22Rv1 (cell line): ENCODE measurements at regions not wholly inside any gene's neighbourhood (a gene's known extent, or its start where the extent isn't known, plus 50 kb on each side); places are given as distances from the start of the nearest gene placed in this dataset.

ENCODE experiments used
- H3K27ac ChIP-seq: fragments of 450-650 bp; 2 replicates; pipeline ENCODE4 v1.5.1; 2017
- ZFX ChIP-seq: fragments of 450-650 bp; IDR thresholded peaks from 2 replicates; pipeline ENCODE4 v1.6.1; 2017; ENCODE audit warnings: antibody characterized with exemption, borderline replicate concordance
- TF ChIP-seq, protein P1 (sequence below): fragments of 450-650 bp; IDR thresholded peaks from 2 replicates; pipeline ENCODE4 v1.5.1; 2017; ENCODE audit warnings: mild to moderate bottlenecking

DNA sequence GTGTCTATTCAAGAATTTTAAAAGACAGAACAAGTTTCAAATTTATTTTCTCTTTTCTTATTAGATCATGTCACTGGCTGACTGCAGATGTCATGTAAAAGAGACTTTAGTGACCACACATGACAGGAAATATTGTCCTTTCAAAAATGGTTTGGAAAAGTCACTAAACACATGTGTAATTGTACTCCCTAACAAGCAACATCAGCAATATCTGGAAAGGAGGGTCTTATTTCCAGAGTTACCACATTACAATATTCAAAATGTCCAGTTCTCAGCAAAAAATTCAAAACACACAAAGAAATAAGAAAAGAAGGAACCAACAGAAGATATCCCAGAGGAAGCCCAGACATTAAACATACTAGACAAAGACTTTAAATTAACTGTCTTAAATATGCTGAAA is 197.1 kb downstream of the EN1 start:
- no peak overlapping the region for H3K27ac ChIP-seq
- TF ChIP-seq, protein P1, sequence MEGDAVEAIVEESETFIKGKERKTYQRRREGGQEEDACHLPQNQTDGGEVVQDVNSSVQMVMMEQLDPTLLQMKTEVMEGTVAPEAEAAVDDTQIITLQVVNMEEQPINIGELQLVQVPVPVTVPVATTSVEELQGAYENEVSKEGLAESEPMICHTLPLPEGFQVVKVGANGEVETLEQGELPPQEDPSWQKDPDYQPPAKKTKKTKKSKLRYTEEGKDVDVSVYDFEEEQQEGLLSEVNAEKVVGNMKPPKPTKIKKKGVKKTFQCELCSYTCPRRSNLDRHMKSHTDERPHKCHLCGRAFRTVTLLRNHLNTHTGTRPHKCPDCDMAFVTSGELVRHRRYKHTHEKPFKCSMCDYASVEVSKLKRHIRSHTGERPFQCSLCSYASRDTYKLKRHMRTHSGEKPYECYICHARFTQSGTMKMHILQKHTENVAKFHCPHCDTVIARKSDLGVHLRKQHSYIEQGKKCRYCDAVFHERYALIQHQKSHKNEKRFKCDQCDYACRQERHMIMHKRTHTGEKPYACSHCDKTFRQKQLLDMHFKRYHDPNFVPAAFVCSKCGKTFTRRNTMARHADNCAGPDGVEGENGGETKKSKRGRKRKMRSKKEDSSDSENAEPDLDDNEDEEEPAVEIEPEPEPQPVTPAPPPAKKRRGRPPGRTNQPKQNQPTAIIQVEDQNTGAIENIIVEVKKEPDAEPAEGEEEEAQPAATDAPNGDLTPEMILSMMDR, result no peak
- no peak for TF ChIP-seq ZFX

DNA sequence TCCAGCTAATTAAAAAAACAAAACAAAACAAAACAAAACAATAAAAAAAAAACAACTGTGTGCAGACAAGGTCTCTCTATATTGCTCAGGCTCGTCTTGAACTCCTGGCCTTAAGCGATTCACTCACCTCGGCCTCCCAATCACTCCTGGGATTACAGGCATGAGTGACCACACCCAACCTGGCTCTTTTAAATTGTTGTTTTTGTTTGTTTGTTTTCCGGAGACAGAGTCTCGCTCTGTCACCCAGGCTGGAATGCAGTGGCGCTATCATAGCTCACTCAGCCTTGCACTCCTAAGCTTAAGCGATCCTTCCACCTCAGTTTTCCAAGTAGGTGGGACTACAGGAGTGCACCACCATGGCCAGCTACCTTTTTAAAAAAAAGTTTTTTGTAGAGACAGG is 201.6 kb downstream of the EN1 start:
- TF ChIP-seq, protein P1, result no peak
- no peak for TF ChIP-seq ZFX
- no peak overlapping the region for H3K27ac ChIP-seq

DNA sequence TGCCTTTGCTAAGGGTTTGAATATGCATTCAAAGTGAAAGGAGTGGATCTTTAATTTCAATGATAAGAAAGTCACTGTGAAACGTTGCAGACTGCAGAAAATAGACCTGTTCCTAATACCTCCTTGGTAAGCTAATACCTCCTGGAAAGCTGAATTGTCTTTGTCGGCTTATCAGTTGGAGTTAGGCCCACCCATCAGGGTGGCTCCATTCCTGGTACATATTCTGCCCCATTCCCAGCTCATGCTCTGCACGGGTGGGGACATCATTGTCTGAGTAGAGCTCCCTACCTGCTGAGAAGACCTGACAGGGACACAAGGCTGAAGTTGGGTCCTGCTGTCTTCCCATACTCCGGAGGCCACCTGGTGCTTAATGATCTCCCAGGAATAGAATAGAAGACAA is 203.3 kb downstream of the EN1 start:
- no peak overlapping the region for H3K27ac ChIP-seq
- no peak for TF ChIP-seq ZFX
- TF ChIP-seq, protein P1, result no peak

DNA sequence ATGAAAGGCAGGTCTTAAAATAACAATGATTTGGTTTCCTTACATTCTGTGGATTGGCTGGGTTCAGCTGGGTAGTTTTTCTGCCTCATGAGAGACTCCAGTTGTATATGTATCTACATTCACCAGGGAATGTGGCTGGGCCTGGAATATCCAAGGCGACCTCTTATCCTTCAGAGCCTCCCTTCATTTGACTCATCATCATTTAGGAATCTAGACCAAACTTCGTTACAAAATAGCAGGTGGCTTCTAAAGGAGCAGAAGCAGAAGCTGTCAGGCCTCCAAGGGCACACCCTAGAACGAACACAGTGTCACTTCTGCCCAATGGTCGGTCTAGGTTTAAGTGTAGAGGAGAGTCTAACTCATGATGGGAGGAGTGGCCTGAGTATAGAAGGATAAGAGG is 204.2 kb downstream of the EN1 start:
- TF ChIP-seq ZFX, result no peak
- TF ChIP-seq, protein P1, result no peak

DNA sequence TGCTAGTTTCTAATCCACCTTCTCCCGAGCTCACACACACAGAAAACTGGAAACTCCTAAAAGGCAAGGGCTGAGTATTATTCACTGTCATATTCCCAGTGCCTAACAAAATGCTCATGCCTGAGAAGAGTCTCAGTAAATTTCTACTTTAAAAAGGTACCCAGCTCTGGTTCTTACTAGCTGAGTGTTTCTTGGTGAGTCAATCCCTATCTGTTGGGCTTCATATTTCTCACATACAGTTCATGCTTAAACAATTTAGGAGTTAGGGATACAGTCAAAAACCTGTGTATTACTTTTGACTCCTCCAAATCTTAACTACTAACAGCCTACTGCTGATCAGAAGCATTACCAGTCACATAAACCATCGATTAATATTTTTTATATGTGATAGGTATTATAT is 204.9 kb downstream of the EN1 start:
- H3K27ac ChIP-seq, result no peak overlapping the region
- no peak for TF ChIP-seq ZFX
- TF ChIP-seq, protein P1, result no peak

More for the DNA sequence above, 204.2 kb downstream of the EN1 start:
- H3K27ac ChIP-seq, result no peak overlapping the region

GRCh38 chr2:118641711-118642110 is 205.7 kb downstream of the EN1 start:
- TF ChIP-seq, protein P1, result no peak
- TF ChIP-seq ZFX, result no peak

GRCh38 chr2:118639371-118639770 is 208.1 kb downstream of the EN1 start:
- H3K27ac ChIP-seq, result no peak overlapping the region
- no peak for TF ChIP-seq ZFX
- TF ChIP-seq, protein P1, result no peak

More at GRCh38 chr2:118641711-118642110, 205.7 kb downstream of the EN1 start:
- H3K27ac ChIP-seq, result no peak overlapping the region

DNA sequence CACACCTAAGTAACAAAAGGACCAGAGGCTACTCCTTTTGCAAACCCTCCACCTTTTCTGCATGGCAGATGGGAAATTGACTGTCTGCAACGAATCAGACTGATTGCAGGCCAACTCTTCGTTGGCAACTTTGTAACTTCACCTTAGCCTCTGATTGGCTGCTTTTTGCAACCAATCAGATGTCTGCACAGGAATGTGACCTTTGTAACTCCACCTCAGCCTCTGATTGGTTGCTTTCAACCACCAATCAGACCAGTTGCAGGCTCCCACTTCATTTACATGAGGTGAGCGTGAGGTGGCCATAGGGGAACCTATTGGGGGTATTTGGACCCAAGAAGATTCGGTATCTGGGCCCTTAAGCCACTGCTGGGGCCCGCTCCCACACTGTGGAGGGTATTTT is 209.0 kb downstream of the EN1 start:
- H3K27ac ChIP-seq, result no peak overlapping the region

More for the DNA sequence above, 209.0 kb downstream of the EN1 start:
- TF ChIP-seq, protein P1, result no peak
- no peak for TF ChIP-seq ZFX
